ENCODE measurements at regions not wholly inside any gene's neighbourhood (a gene's known extent, or its start where the extent isn't known, plus 50 kb on each side); places are given as distances from the start of the nearest gene placed in this dataset.

DNA sequence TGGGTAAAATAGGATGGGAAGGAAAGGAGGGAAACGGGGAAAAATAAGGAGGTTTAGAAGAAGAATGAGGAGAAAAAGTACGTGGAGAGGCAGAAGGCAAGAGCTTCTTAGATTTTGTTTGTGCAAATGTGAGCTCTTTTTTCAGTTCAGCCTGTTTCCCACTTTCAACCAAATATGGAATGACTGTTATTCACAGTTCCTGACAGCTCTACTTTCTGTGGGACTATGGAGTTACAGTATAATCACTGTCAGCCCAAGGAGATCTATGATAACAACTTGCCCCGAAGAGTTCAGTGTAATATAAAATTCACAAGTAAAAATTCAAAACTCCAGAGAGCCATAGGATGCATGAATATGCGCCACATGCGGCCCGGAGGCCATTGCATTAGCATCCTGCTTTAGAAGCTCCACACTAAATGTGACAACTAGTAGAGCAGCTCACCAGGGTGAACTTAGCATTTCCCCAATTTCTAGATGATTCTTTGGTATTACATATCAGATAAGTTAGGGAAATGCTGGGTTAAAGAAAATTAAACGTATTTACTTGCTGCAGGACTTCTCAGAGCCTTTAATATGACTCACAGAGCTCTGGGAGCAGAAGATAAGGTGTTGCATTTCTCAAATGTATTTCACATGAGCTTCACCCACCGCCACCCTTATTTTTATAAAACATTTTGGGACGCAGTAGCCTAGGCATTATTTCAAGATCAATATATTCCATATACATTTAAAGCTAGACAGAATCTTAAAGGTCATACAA lies 234.6 kb downstream of the EBLN2 start:
- BruUV-seq (replicated peaks), result no TSS peak
- CTCF ChIA-PET, result no interaction called here
- TF ChIP-seq TCF7L2 (IDR thresholded peaks at IDR 0.05; ENCODE audit: low read depth, low read length) (no peak), REST (IDR thresholded peaks at IDR 0.05; ENCODE audit: insufficient read depth in 1 of 2, low read depth in 2 of 2, low read length in 1 of 2) (no peak), POLR2AphosphoS5 (IDR thresholded peaks at IDR 0.05; ENCODE audit: low read depth, low read length) (no peak), SIN3A (IDR thresholded peaks at IDR 0.05; ENCODE audit: borderline replicate concordance, insufficient read depth, low read depth, low read length) (no peak)
- TF ChIP-seq, protein P1, sequence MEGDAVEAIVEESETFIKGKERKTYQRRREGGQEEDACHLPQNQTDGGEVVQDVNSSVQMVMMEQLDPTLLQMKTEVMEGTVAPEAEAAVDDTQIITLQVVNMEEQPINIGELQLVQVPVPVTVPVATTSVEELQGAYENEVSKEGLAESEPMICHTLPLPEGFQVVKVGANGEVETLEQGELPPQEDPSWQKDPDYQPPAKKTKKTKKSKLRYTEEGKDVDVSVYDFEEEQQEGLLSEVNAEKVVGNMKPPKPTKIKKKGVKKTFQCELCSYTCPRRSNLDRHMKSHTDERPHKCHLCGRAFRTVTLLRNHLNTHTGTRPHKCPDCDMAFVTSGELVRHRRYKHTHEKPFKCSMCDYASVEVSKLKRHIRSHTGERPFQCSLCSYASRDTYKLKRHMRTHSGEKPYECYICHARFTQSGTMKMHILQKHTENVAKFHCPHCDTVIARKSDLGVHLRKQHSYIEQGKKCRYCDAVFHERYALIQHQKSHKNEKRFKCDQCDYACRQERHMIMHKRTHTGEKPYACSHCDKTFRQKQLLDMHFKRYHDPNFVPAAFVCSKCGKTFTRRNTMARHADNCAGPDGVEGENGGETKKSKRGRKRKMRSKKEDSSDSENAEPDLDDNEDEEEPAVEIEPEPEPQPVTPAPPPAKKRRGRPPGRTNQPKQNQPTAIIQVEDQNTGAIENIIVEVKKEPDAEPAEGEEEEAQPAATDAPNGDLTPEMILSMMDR (IDR thresholded peaks at IDR 0.05), result no peak

DNA sequence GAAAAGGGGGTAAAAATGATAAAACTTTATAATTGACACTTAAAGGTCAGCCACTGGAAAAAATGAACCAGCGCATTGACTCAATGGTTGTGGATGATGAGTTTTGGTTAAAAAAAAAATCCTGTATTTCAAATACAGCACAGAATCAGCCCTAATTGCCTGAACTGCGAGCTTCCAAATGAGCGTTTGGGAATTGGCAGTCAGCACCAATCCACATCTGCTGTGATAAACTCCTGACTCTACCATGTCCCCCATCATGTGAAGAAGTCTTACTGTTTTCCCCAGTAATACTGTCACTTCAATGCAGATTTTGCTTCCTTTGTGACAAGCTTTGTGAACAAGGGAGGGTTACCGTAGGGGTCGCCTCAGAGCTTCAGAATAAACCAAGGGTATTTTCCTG lies 235.4 kb downstream of the EBLN2 start:
- DNase-seq (ENCODE audit: low read depth, low spot score), result no peak
- no peaks in the 10 kb centered on the region for H3K4me1 ChIP-seq (ENCODE audit: control insufficient read depth, insufficient read depth, low read length)
- H3K4me3 ChIP-seq (ENCODE audit: low read depth in 2 of 2, low read length in 2 of 2), result no peak overlapping the region
- intact Hi-C loops (cut with micrococcal nuclease; ENCODE audit: unreplicated experiment), result no loop called here
- no peaks in the 10 kb centered on the region for H3K9me3 ChIP-seq (ENCODE audit: control insufficient read depth, insufficient read depth, low read depth, low read length)
- H3K27me3 ChIP-seq (ENCODE audit: control insufficient read depth, insufficient read depth, low read length), result peaks cover 6% of the 10 kb centered on the region
- BruUV-seq (replicated peaks), result no TSS peak
- in situ Hi-C loops (cut with HindIII; ENCODE audit: low pct_unique_long_range_greater_than_20kb, low sequenced_read_pairs), result no loop called here
- ChIA-PET POLR2A (no interaction called here), CTCF (no interaction called here)
- TF ChIP-seq TCF7L2 (IDR thresholded peaks at IDR 0.05; ENCODE audit: low read depth, low read length) (no peak), POLR2AphosphoS5 (IDR thresholded peaks at IDR 0.05; ENCODE audit: low read depth, low read length) (no peak), REST (IDR thresholded peaks at IDR 0.05; ENCODE audit: insufficient read depth in 1 of 2, low read depth in 2 of 2, low read length in 1 of 2) (no peak), SIN3A (IDR thresholded peaks at IDR 0.05; ENCODE audit: borderline replicate concordance, insufficient read depth, low read depth, low read length) (no peak)
- TF ChIP-seq, protein P1 (IDR thresholded peaks at IDR 0.05), result no peak
- no peak overlapping the region for H3K27ac ChIP-seq (ENCODE audit: low read length)
- no peaks in the 10 kb centered on the region for H3K36me3 ChIP-seq (ENCODE audit: control insufficient read depth, insufficient read depth, low read length)
- no peak for ATAC-seq

More for the DNA sequence above, 234.6 kb downstream of the EBLN2 start:
- intact Hi-C loops (cut with micrococcal nuclease; ENCODE audit: unreplicated experiment) (no loop called here), in situ Hi-C loops (cut with HindIII; ENCODE audit: low pct_unique_long_range_greater_than_20kb, low sequenced_read_pairs) (no loop called here)
- no peak overlapping the region for H3K27ac ChIP-seq (ENCODE audit: low read length)
- H3K27me3 ChIP-seq (ENCODE audit: control insufficient read depth, insufficient read depth, low read length), result peaks cover 6% of the 10 kb centered on the region
- H3K4me3 ChIP-seq (ENCODE audit: low read depth in 2 of 2, low read length in 2 of 2), result no peak overlapping the region
- no peak for ATAC-seq
- H3K36me3 ChIP-seq (ENCODE audit: control insufficient read depth, insufficient read depth, low read length), result no peaks in the 10 kb centered on the region
- no peak for DNase-seq (ENCODE audit: low read depth, low spot score)
- H3K9me3 ChIP-seq (ENCODE audit: control insufficient read depth, insufficient read depth, low read depth, low read length), result no peaks in the 10 kb centered on the region
- no peaks in the 10 kb centered on the region for H3K4me1 ChIP-seq (ENCODE audit: control insufficient read depth, insufficient read depth, low read length)
- POLR2A ChIA-PET, result no interaction called here

Measured in Panc1 (cell line).